GM12878 (cell line): ENCODE measurements at regions not wholly inside any gene's neighbourhood (a gene's known extent, or its start where the extent isn't known, plus 50 kb on each side); places are given as distances from the start of the nearest gene placed in this dataset.

Experiments used
- CBFB ChIP-seq: IDR thresholded peaks from 2 replicates; pipeline ENCODE4 v1.6.1; 2016; ENCODE audit warnings: antibody characterized with exemption, low read depth
- CHD2 ChIP-seq: IDR thresholded peaks from 2 replicates; pipeline ENCODE4 v1.6.1; 2011; ENCODE audit warnings: low read depth, low read length, improper control_type of control experiment, borderline replicate concordance
- CTCF ChIP-seq, 3 experiments: IDR thresholded peaks in 2 of 3; conservative IDR thresholded peaks in 1 of 3; 2 replicates each; pipeline ENCODE4 v1.5.1; 2011; ENCODE audit warnings: low read depth in 3 of 3, low read length in 3 of 3, mild to moderate bottlenecking in 3 of 3, control low read depth in 2 of 3, moderate library complexity in 2 of 3, inconsistent platforms in 1 of 3, mixed read lengths in 1 of 3; ENCODE audit not compliant: control insufficient read depth in 2 of 3, insufficient read depth in 1 of 3; ENCODE audit errors: extremely low read depth in 1 of 3
- MEF2A ChIP-seq: IDR thresholded peaks from 2 replicates; pipeline ENCODE4 v1.6.1; 2011; ENCODE audit warnings: low read depth, mild to moderate bottlenecking, low read length, moderate library complexity; ENCODE audit not compliant: insufficient read depth
- NFYB ChIP-seq: IDR thresholded peaks from 2 replicates; pipeline ENCODE4 v1.6.1; 2011; ENCODE audit warnings: low read depth, mild to moderate bottlenecking, low read length, improper control_type of control experiment, moderate library complexity; ENCODE audit not compliant: insufficient read depth
- PAX5 ChIP-seq: IDR thresholded peaks from 2 replicates; pipeline ENCODE4 v1.6.1; 2011; ENCODE audit warnings: low read depth, low read length, borderline replicate concordance
- POLR2A ChIP-seq: IDR thresholded peaks from 2 replicates; pipeline ENCODE4 v1.6.1; 2011; ENCODE audit warnings: low read depth, mild to moderate bottlenecking, low read length
- POLR2AphosphoS5 ChIP-seq: IDR thresholded peaks from 2 replicates; pipeline ENCODE4 v1.6.1; 2011; ENCODE audit warnings: mild to moderate bottlenecking, low read length, inconsistent platforms
- RCOR1 ChIP-seq: conservative IDR thresholded peaks from 2 replicates; pipeline ENCODE4 v1.6.1; 2012; ENCODE audit warnings: low read depth, low read length, improper control_type of control experiment
- RFX5 ChIP-seq: IDR thresholded peaks from 2 replicates; pipeline ENCODE4 v1.6.1; 2011; ENCODE audit warnings: low read depth, low read length, improper control_type of control experiment
- SMARCA5 ChIP-seq: fragments of 450-650 bp; IDR thresholded peaks from 2 replicates; pipeline ENCODE4 v1.6.1; 2017; ENCODE audit warnings: mild to moderate bottlenecking
- YBX1 ChIP-seq: fragments of 450-650 bp; IDR thresholded peaks from 2 replicates; pipeline ENCODE4 v1.6.1; 2016; ENCODE audit warnings: antibody characterized with exemption
- TF ChIP-seq, protein P1 (sequence below): fragments of 450-650 bp; IDR thresholded peaks from 2 replicates; pipeline ENCODE4 v1.6.1; 2017; ENCODE audit warnings: mild to moderate bottlenecking, low read depth, inconsistent platforms; ENCODE audit not compliant: poor library complexity, severe bottlenecking
- TF ChIP-seq, protein P2 (sequence below): fragments of 450-650 bp; formaldehyde crosslinking; IDR thresholded peaks from 2 replicates; pipeline ENCODE4 v1.4.0; 2022; ENCODE audit warnings: mild to moderate bottlenecking, moderate library complexity

DNA sequence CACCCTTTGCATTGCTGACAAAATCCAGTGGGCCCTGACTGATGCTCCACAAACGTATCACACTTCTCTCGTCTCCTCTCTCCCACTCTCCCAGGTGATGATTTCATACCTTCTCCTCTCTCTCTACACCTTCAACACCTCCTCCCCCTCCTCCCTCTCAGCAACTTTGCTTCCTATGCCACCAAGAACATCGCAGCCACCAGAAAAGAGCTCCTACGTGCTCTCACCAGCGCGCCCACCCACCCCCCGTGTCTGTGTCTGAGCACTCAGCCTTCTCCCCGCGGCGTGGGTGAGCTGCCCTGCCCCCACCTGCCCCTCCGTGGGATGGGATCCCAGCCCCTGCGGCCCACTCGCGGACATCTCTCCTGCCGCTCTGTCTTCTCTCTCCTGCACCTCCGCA is 55.1 kb upstream of the COX20 start:
- no peak for TF ChIP-seq POLR2AphosphoS5
- no peak for TF ChIP-seq MEF2A
- TF ChIP-seq RCOR1 = no peak
- no peak for TF ChIP-seq CTCF (IDR thresholded peaks at IDR 0.05 in 2 of 3, conservative IDR thresholded peaks at IDR 0.05 in 1 of 3; ENCODE audit: control insufficient read depth in 2 of 3, extremely low read depth in 1 of 3, insufficient read depth in 1 of 3, low read depth in 3 of 3, low read length in 3 of 3)
- TF ChIP-seq CBFB = no peak
- TF ChIP-seq PAX5 = no peak
- no peak for TF ChIP-seq SMARCA5
- TF ChIP-seq, protein P1, sequence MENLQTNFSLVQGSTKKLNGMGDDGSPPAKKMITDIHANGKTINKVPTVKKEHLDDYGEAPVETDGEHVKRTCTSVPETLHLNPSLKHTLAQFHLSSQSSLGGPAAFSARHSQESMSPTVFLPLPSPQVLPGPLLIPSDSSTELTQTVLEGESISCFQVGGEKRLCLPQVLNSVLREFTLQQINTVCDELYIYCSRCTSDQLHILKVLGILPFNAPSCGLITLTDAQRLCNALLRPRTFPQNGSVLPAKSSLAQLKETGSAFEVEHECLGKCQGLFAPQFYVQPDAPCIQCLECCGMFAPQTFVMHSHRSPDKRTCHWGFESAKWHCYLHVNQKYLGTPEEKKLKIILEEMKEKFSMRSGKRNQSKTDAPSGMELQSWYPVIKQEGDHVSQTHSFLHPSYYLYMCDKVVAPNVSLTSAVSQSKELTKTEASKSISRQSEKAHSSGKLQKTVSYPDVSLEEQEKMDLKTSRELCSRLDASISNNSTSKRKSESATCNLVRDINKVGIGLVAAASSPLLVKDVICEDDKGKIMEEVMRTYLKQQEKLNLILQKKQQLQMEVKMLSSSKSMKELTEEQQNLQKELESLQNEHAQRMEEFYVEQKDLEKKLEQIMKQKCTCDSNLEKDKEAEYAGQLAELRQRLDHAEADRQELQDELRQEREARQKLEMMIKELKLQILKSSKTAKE = no peak
- TF ChIP-seq NFYB = no peak
- TF ChIP-seq RFX5 = no peak
- no peak for TF ChIP-seq POLR2A
- TF ChIP-seq YBX1 = no peak
- TF ChIP-seq CHD2 = no peak
- TF ChIP-seq, protein P2, sequence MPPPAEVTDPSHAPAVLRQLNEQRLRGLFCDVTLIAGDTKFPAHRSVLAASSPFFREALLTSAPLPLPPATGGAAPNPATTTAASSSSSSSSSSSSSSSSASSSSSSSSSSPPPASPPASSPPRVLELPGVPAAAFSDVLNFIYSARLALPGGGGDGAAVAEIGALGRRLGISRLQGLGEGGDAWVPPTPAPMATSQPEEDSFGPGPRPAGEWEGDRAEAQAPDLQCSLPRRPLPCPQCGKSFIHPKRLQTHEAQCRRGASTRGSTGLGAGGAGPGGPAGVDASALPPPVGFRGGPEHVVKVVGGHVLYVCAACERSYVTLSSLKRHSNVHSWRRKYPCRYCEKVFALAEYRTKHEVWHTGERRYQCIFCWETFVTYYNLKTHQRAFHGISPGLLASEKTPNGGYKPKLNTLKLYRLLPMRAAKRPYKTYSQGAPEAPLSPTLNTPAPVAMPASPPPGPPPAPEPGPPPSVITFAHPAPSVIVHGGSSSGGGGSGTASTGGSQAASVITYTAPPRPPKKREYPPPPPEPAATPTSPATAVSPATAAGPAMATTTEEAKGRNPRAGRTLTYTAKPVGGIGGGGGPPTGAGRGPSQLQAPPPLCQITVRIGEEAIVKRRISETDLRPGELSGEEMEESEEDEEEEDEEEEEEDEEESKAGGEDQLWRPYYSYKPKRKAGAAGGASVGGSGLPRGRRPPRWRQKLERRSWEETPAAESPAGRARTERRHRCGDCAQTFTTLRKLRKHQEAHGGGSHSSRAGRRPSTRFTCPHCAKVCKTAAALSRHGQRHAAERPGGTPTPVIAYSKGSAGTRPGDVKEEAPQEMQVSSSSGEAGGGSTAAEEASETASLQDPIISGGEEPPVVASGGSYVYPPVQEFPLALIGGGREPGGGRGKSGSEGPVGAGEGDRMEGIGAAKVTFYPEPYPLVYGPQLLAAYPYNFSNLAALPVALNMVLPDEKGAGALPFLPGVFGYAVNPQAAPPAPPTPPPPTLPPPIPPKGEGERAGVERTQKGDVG (CRISPR knock-in tag) = no peak
